Thyroid gland (tissue), 4 donors: ENCODE measurements at regions not wholly inside any gene's neighbourhood (a gene's known extent, or its start where the extent isn't known, plus 50 kb on each side); places are given as distances from the start of the nearest gene placed in this dataset.

Experiments used
- DNase-seq, 2 donors: peaks; one replicate each; pipeline ENCODE4 v3.0.0-alpha.2; 2019
- H3K27ac ChIP-seq, 3 donors: fragments of 200-600 bp; sonication (generic); 1 replicate in 2 of 3; 2 replicates in 1 of 3; pipeline ENCODE4 v1.5.1; 2016 to 2019; ENCODE audit warnings: mild to moderate bottlenecking in 1 of 3, moderate library complexity in 1 of 3
- H3K27me3 ChIP-seq: fragments of 200-600 bp; sonication (generic); one replicate; pipeline ENCODE4 v1.5.1; 2019
- H3K36me3 ChIP-seq, 2 donors: fragments of 200-600 bp; sonication (generic); one replicate each; pipeline ENCODE4 v1.5.1; 2016 to 2019
- H3K4me1 ChIP-seq, 2 donors: fragments of 200-600 bp; sonication (generic); one replicate each; pipeline ENCODE4 v1.5.1; 2017 to 2019
- H3K4me3 ChIP-seq, 3 donors: fragments of 200-600 bp; sonication (generic); replicated peaks in 1 of 3; 1 replicate in 2 of 3; 2 replicates in 1 of 3; pipeline ENCODE4 v1.5.1; 2016; ENCODE audit warnings: mild to moderate bottlenecking in 1 of 3
- H3K9me3 ChIP-seq: fragments of 200-600 bp; sonication (generic); one replicate; pipeline ENCODE4 v1.5.1; 2017
- CTCF ChIP-seq, 6 experiments: fragments of 200-600 bp in 3 of 6; fragments of 450-650 bp in 3 of 6; sonication (generic) in 3 of 6; IDR thresholded peaks; one replicate each; pipeline ENCODE4 v1.5.1; 2016 to 2019; ENCODE audit warnings: antibody characterized with exemption in 6 of 6, mild to moderate bottlenecking in 2 of 6, inconsistent platforms in 1 of 6, moderate library complexity in 1 of 6
- POLR2A ChIP-seq, 2 donors: fragments of 450-650 bp; IDR thresholded peaks; one replicate each; pipeline ENCODE4 v1.6.1; 2017; ENCODE audit warnings: antibody characterized with exemption in 2 of 2, mild to moderate bottlenecking in 2 of 2, moderate library complexity in 1 of 2
- WGBS, 2 donors: methylation state at CpG; one replicate each; pipeline ENCODE4 v1.1.5; 2017; 5-methylcytosine and 5-hydroxymethylcytosine counted together
- intact Hi-C: fragments of 100-400 bp; cut with DNase I; formaldehyde crosslinking; loops from one replicate; pipeline ENCODE4 v1.15.1; 2023

- WGBS, 2 donors: 73 to 94% methylated on average over 2 of the region's 2 CpGs
- Histone ChIP-seq H3K27ac (no peak overlapping the region), H3K36me3 (no peaks in the 10 kb centered on the region), H3K4me3 (no peak overlapping the region), H3K9me3 (no peaks in the 10 kb centered on the region), H3K4me1 (no peaks in the 10 kb centered on the region), H3K27me3 (no peaks in the 10 kb centered on the region)
- TF ChIP-seq CTCF (IDR thresholded peaks at IDR 0.05) (no peak), POLR2A (IDR thresholded peaks at IDR 0.05) (no peak)
- DNase-seq: no peak
- intact Hi-C loops: no loop called here
Observed at GRCh38 chr5:74188351-74189105, 452.0 kb downstream of the ENC1 start.

GRCh38 chr5:74187757-74188156, 452.8 kb downstream of the ENC1 start:
- intact Hi-C loops: no loop called here
- no peaks in the 10 kb centered on the region for H3K36me3 ChIP-seq
- H3K4me3 ChIP-seq: no peak overlapping the region
- 90 to 92% methylated on average over 1 of the region's 1 CpG for WGBS, 2 donors
- H3K27me3 ChIP-seq: no peaks in the 10 kb centered on the region
- H3K27ac ChIP-seq: no peak overlapping the region
- H3K4me1 ChIP-seq: no peaks in the 10 kb centered on the region
- DNase-seq: no peak
- no peak for TF ChIP-seq POLR2A (IDR thresholded peaks at IDR 0.05)
- no peak for TF ChIP-seq CTCF (IDR thresholded peaks at IDR 0.05)
- H3K9me3 ChIP-seq: no peaks in the 10 kb centered on the region

- H3K27ac ChIP-seq: no peak overlapping the region
- no peaks in the 10 kb centered on the region for H3K4me1 ChIP-seq
- H3K36me3 ChIP-seq: no peaks in the 10 kb centered on the region
- DNase-seq: no peak
- no peak for TF ChIP-seq POLR2A (IDR thresholded peaks at IDR 0.05)
- no peak for TF ChIP-seq CTCF (IDR thresholded peaks at IDR 0.05)
- no peaks in the 10 kb centered on the region for H3K27me3 ChIP-seq
- H3K4me3 ChIP-seq: no peak overlapping the region
- WGBS, 2 donors: 89 to 94% methylated on average over 6 of the region's 6 CpGs
- intact Hi-C loops: no loop called here
- H3K9me3 ChIP-seq: no peaks in the 10 kb centered on the region
Observed at GRCh38 chr5:74186356-74187315, 453.9 kb downstream of the ENC1 start.

GRCh38 chr5:74185599-74185998, 454.9 kb downstream of the ENC1 start:
- no peak for DNase-seq
- TF ChIP-seq CTCF (IDR thresholded peaks at IDR 0.05) (no peak), POLR2A (IDR thresholded peaks at IDR 0.05) (no peak)
- intact Hi-C loops: no loop called here
- no peak overlapping the region for H3K27ac ChIP-seq
- no peaks in the 10 kb centered on the region for H3K27me3 ChIP-seq
- no peaks in the 10 kb centered on the region for H3K36me3 ChIP-seq
- H3K4me3 ChIP-seq: no peak overlapping the region
- no peaks in the 10 kb centered on the region for H3K9me3 ChIP-seq
- H3K4me1 ChIP-seq: no peaks in the 10 kb centered on the region
- 59 to 89% methylated on average over 2 of the region's 2 CpGs for WGBS, 2 donors

GRCh38 chr5:74184649-74185048, 455.9 kb downstream of the ENC1 start:
- no peak for DNase-seq
- Histone ChIP-seq H3K27ac (no peak overlapping the region), H3K36me3 (no peaks in the 10 kb centered on the region), H3K4me3 (no peak overlapping the region), H3K4me1 (no peaks in the 10 kb centered on the region), H3K9me3 (no peaks in the 10 kb centered on the region), H3K27me3 (no peaks in the 10 kb centered on the region)
- TF ChIP-seq POLR2A (IDR thresholded peaks at IDR 0.05): no peak
- TF ChIP-seq CTCF (IDR thresholded peaks at IDR 0.05): no peak
- intact Hi-C loops: no loop called here
- 85 to 90% methylated on average over 1 of the region's 1 CpG for WGBS, 2 donors
